ENCODE measurements at regions not wholly inside any gene's neighbourhood (a gene's known extent, or its start where the extent isn't known, plus 50 kb on each side); places are given as distances from the start of the nearest gene placed in this dataset.

DNA sequence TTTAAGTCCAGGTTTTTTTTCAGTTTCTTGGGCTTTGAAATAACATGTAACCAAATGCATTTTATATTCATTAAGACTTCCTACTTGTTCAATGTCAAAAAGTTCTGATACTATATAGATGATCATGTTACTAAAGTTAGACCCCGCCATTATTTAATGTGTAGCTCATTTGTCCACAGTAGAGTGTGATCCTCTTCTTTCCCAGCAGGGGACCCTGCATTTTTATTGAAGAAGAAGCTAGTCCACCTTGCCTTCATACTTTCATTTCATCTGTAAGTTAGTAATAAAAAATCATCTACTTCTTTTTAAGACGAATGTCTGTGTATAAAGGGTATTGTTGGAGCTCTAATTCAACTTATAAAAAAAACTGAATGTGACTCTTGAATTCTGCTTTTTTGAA lies 404.6 kb downstream of the SI start:
- no peak overlapping the region for H3K4me3 ChIP-seq (ENCODE audit: low read length)
- no peaks in the 10 kb centered on the region for H3K9me3 ChIP-seq (ENCODE audit: insufficient read depth, low read depth, low read length)
- H3K27ac ChIP-seq (ENCODE audit: low read length) = no peak overlapping the region
- H3K4me1 ChIP-seq (ENCODE audit: insufficient read depth, low read length) = no peaks in the 10 kb centered on the region
- H3K36me3 ChIP-seq (ENCODE audit: insufficient read depth, low read depth, low read length) = no peaks in the 10 kb centered on the region
- H3K27me3 ChIP-seq (ENCODE audit: insufficient read depth, low read length) = no peaks in the 10 kb centered on the region
- H3K9ac ChIP-seq (ENCODE audit: low read depth, low read length) = no peak overlapping the region

DNA sequence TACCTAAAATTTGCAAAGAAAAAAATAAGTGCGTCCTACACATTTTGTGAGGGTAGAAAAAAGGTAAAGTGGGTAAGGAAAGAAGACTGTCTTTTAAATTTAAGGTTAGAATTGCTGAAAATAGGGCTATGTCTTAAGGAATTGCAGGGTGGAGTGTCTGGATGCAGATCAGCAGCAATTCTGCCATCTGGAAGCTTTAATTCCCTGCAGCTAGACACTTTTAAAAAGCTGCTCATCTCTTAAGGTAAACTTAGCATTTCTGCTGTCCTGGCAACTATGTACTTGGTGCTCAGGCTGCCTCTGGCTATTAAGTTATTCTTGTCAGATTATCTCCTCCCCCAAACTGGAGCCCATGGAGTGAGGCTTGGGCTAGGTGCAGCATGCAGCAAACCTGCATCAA lies 420.2 kb downstream of the SI start:
- H3K4me1 ChIP-seq (ENCODE audit: insufficient read depth, low read length) = no peaks in the 10 kb centered on the region
- H3K9ac ChIP-seq (ENCODE audit: low read depth, low read length) = no peak overlapping the region
- no peaks in the 10 kb centered on the region for H3K36me3 ChIP-seq (ENCODE audit: insufficient read depth, low read depth, low read length)
- H3K27me3 ChIP-seq (ENCODE audit: insufficient read depth, low read length) = no peaks in the 10 kb centered on the region
- H3K27ac ChIP-seq (ENCODE audit: low read length) = no peak overlapping the region
- no peak overlapping the region for H3K4me3 ChIP-seq (ENCODE audit: low read length)
- H3K9me3 ChIP-seq (ENCODE audit: insufficient read depth, low read depth, low read length) = no peaks in the 10 kb centered on the region

GRCh38 chr3:164657631-164658030 lies 420.7 kb downstream of the SI start:
- Histone ChIP-seq H3K9me3 (ENCODE audit: insufficient read depth, low read depth, low read length) (no peaks in the 10 kb centered on the region), H3K4me3 (ENCODE audit: low read length) (no peak overlapping the region), H3K36me3 (ENCODE audit: insufficient read depth, low read depth, low read length) (no peaks in the 10 kb centered on the region), H3K27ac (ENCODE audit: low read length) (no peak overlapping the region), H3K4me1 (ENCODE audit: insufficient read depth, low read length) (no peaks in the 10 kb centered on the region), H3K9ac (ENCODE audit: low read depth, low read length) (no peak overlapping the region), H3K27me3 (ENCODE audit: insufficient read depth, low read length) (no peaks in the 10 kb centered on the region)

DNA sequence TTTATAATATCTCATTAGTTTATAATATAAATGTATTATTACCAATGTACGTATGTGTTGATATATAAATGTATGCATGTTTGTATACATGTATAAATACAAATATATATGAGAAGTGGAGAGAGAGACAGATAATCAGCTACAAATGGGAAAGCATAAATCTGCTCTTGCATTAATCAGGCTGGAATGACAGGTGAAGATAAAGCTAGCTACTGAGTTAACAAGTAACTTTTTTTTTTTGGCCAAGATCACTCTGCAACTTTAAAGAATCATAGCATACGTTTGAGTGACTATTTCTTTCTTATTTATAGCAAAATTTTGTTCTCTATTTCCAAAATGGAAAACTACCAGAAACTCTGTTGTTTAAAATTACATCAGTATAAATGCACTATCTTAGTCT lies 422.8 kb downstream of the SI start:
- H3K9ac ChIP-seq (ENCODE audit: low read depth, low read length) = no peak overlapping the region
- no peaks in the 10 kb centered on the region for H3K27me3 ChIP-seq (ENCODE audit: insufficient read depth, low read length)
- no peaks in the 10 kb centered on the region for H3K9me3 ChIP-seq (ENCODE audit: insufficient read depth, low read depth, low read length)
- H3K4me1 ChIP-seq (ENCODE audit: insufficient read depth, low read length) = no peaks in the 10 kb centered on the region
- no peaks in the 10 kb centered on the region for H3K36me3 ChIP-seq (ENCODE audit: insufficient read depth, low read depth, low read length)
- H3K4me3 ChIP-seq (ENCODE audit: low read length) = no peak overlapping the region
- H3K27ac ChIP-seq (ENCODE audit: low read length) = no peak overlapping the region

DNA sequence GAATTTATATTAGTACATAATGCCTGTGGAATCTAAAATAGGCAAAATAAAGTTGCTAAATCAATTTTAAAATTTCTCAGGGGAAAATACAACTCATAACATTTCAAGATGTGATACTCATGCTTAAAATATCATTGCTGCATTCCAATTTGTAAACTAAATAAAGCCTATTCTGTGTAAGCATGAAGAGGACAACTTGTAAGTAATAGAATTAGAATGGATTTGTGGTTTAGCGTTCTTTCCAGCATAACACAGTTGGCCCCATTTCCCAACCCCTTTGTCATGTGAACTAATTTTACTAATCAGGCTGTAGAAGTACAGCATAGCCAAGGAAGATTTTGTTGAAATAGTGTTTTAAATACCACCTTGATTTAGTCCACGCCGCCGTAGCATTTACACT lies 437.2 kb downstream of the SI start:
- no peaks in the 10 kb centered on the region for H3K9me3 ChIP-seq (ENCODE audit: insufficient read depth, low read depth, low read length)
- no peak overlapping the region for H3K4me3 ChIP-seq (ENCODE audit: low read length)
- no peaks in the 10 kb centered on the region for H3K4me1 ChIP-seq (ENCODE audit: insufficient read depth, low read length)
- no peaks in the 10 kb centered on the region for H3K27me3 ChIP-seq (ENCODE audit: insufficient read depth, low read length)
- no peak overlapping the region for H3K27ac ChIP-seq (ENCODE audit: low read length)
- H3K36me3 ChIP-seq (ENCODE audit: insufficient read depth, low read depth, low read length) = no peaks in the 10 kb centered on the region
- no peak overlapping the region for H3K9ac ChIP-seq (ENCODE audit: low read depth, low read length)

- no peaks in the 10 kb centered on the region for H3K36me3 ChIP-seq (ENCODE audit: insufficient read depth, low read depth, low read length)
- H3K4me3 ChIP-seq (ENCODE audit: low read length) = no peak overlapping the region
- H3K27ac ChIP-seq (ENCODE audit: low read length) = no peak overlapping the region
- no peaks in the 10 kb centered on the region for H3K27me3 ChIP-seq (ENCODE audit: insufficient read depth, low read length)
- no peak overlapping the region for H3K9ac ChIP-seq (ENCODE audit: low read depth, low read length)
- no peaks in the 10 kb centered on the region for H3K4me1 ChIP-seq (ENCODE audit: insufficient read depth, low read length)
- H3K9me3 ChIP-seq (ENCODE audit: insufficient read depth, low read depth, low read length) = no peaks in the 10 kb centered on the region
These were observed 437.7 kb downstream of the SI start for GRCh38 chr3:164640591-164640990.

- no peak overlapping the region for H3K27ac ChIP-seq (ENCODE audit: low read length)
- H3K4me3 ChIP-seq (ENCODE audit: low read length) = no peak overlapping the region
- H3K9me3 ChIP-seq (ENCODE audit: insufficient read depth, low read depth, low read length) = no peaks in the 10 kb centered on the region
- H3K27me3 ChIP-seq (ENCODE audit: insufficient read depth, low read length) = no peaks in the 10 kb centered on the region
- no peaks in the 10 kb centered on the region for H3K36me3 ChIP-seq (ENCODE audit: insufficient read depth, low read depth, low read length)
- H3K9ac ChIP-seq (ENCODE audit: low read depth, low read length) = no peak overlapping the region
- no peaks in the 10 kb centered on the region for H3K4me1 ChIP-seq (ENCODE audit: insufficient read depth, low read length)
These were observed 457.3 kb downstream of the SI start for GRCh38 chr3:164620956-164621355.

- H3K9ac ChIP-seq (ENCODE audit: low read depth, low read length) = no peak overlapping the region
- no peaks in the 10 kb centered on the region for H3K4me1 ChIP-seq (ENCODE audit: insufficient read depth, low read length)
- no peaks in the 10 kb centered on the region for H3K27me3 ChIP-seq (ENCODE audit: insufficient read depth, low read length)
- no peaks in the 10 kb centered on the region for H3K36me3 ChIP-seq (ENCODE audit: insufficient read depth, low read depth, low read length)
- H3K27ac ChIP-seq (ENCODE audit: low read length) = no peak overlapping the region
- H3K9me3 ChIP-seq (ENCODE audit: insufficient read depth, low read depth, low read length) = no peaks in the 10 kb centered on the region
- H3K4me3 ChIP-seq (ENCODE audit: low read length) = no peak overlapping the region
These were observed 457.9 kb downstream of the SI start for GRCh38 chr3:164620423-164620822.

GRCh38 chr3:164612751-164613150 lies 465.5 kb downstream of the SI start:
- Histone ChIP-seq H3K36me3 (ENCODE audit: insufficient read depth, low read depth, low read length) (no peaks in the 10 kb centered on the region), H3K4me3 (ENCODE audit: low read length) (no peak overlapping the region), H3K9ac (ENCODE audit: low read depth, low read length) (no peak overlapping the region), H3K27me3 (ENCODE audit: insufficient read depth, low read length) (no peaks in the 10 kb centered on the region), H3K27ac (ENCODE audit: low read length) (no peak overlapping the region), H3K9me3 (ENCODE audit: insufficient read depth, low read depth, low read length) (no peaks in the 10 kb centered on the region), H3K4me1 (ENCODE audit: insufficient read depth, low read length) (no peaks in the 10 kb centered on the region)

GRCh38 chr3:164608554-164609276 lies 469.6 kb downstream of the SI start:
- H3K36me3 ChIP-seq (ENCODE audit: insufficient read depth, low read depth, low read length) = no peaks in the 10 kb centered on the region
- no peak overlapping the region for H3K9ac ChIP-seq (ENCODE audit: low read depth, low read length)
- H3K27ac ChIP-seq (ENCODE audit: low read length) = no peak overlapping the region
- H3K27me3 ChIP-seq (ENCODE audit: insufficient read depth, low read length) = no peaks in the 10 kb centered on the region
- H3K4me3 ChIP-seq (ENCODE audit: low read length) = no peak overlapping the region
- H3K4me1 ChIP-seq (ENCODE audit: insufficient read depth, low read length) = no peaks in the 10 kb centered on the region
- no peaks in the 10 kb centered on the region for H3K9me3 ChIP-seq (ENCODE audit: insufficient read depth, low read depth, low read length)

- H3K27me3 ChIP-seq (ENCODE audit: insufficient read depth, low read length) = no peaks in the 10 kb centered on the region
- H3K36me3 ChIP-seq (ENCODE audit: insufficient read depth, low read depth, low read length) = no peaks in the 10 kb centered on the region
- H3K4me1 ChIP-seq (ENCODE audit: insufficient read depth, low read length) = no peaks in the 10 kb centered on the region
- H3K27ac ChIP-seq (ENCODE audit: low read length) = no peak overlapping the region
- no peaks in the 10 kb centered on the region for H3K9me3 ChIP-seq (ENCODE audit: insufficient read depth, low read depth, low read length)
- H3K4me3 ChIP-seq (ENCODE audit: low read length) = no peak overlapping the region
- H3K9ac ChIP-seq (ENCODE audit: low read depth, low read length) = no peak overlapping the region
These were observed 473.6 kb downstream of the SI start for GRCh38 chr3:164604687-164605086.

GRCh38 chr3:164577667-164578210 lies 500.6 kb downstream of the SI start:
- H3K27ac ChIP-seq (ENCODE audit: low read length) = no peak overlapping the region
- H3K4me1 ChIP-seq (ENCODE audit: insufficient read depth, low read length) = no peaks in the 10 kb centered on the region
- H3K27me3 ChIP-seq (ENCODE audit: insufficient read depth, low read length) = no peaks in the 10 kb centered on the region
- no peaks in the 10 kb centered on the region for H3K36me3 ChIP-seq (ENCODE audit: insufficient read depth, low read depth, low read length)
- no peaks in the 10 kb centered on the region for H3K9me3 ChIP-seq (ENCODE audit: insufficient read depth, low read depth, low read length)
- no peak overlapping the region for H3K4me3 ChIP-seq (ENCODE audit: low read length)
- H3K9ac ChIP-seq (ENCODE audit: low read depth, low read length) = no peak overlapping the region

Data from iPS-20b (cell line).